Endothelial cell (in vitro differentiated cells): ENCODE measurements at regions not wholly inside any gene's neighbourhood (a gene's known extent, or its start where the extent isn't known, plus 50 kb on each side); places are given as distances from the start of the nearest gene placed in this dataset.
"Not testable (repeated sequence)": the region's sequence is repeated elsewhere in the genome, so short reads cannot be mapped to it uniquely, and the experiment has no call there.

Experiments
- DNase-seq: peaks from one replicate; pipeline ENCODE4 v3.0.0; 2021; ENCODE audit warnings: low spot score
- H3K27ac Mint-ChIP-seq: one replicate; pipeline ENCODE4 v1.8.0; 2021; ENCODE audit warnings: mixed read lengths, inconsistent platforms; ENCODE audit not compliant: unreplicated experiment
- H3K27me3 Mint-ChIP-seq: one replicate; pipeline ENCODE4 v1.8.0; 2021; ENCODE audit warnings: mild to moderate bottlenecking, moderate library complexity, mixed read lengths, inconsistent platforms; ENCODE audit not compliant: unreplicated experiment
- H3K36me3 Mint-ChIP-seq: one replicate; pipeline ENCODE4 v1.8.0; 2021; ENCODE audit warnings: mild to moderate bottlenecking, low read depth, mixed read lengths, inconsistent platforms; ENCODE audit not compliant: unreplicated experiment
- H3K4me1 Mint-ChIP-seq: one replicate; pipeline ENCODE4 v1.8.0; 2021; ENCODE audit warnings: mild to moderate bottlenecking, mixed read lengths, inconsistent platforms; ENCODE audit not compliant: unreplicated experiment
- H3K4me3 Mint-ChIP-seq: one replicate; pipeline ENCODE4 v1.8.0; 2021; ENCODE audit warnings: mild to moderate bottlenecking, mixed read lengths, inconsistent platforms; ENCODE audit not compliant: unreplicated experiment
- H3K9me3 Mint-ChIP-seq: one replicate; pipeline ENCODE4 v1.8.0; 2021; ENCODE audit warnings: mixed read lengths, inconsistent platforms; ENCODE audit not compliant: unreplicated experiment
- TF ChIP-seq, protein P1 (sequence below): fragments of 200-600 bp; sonication (generic); IDR thresholded peaks from one replicate; pipeline ENCODE4 v1.5.0; 2021; ENCODE audit warnings: antibody characterized with exemption; ENCODE audit not compliant: unreplicated experiment

DNA sequence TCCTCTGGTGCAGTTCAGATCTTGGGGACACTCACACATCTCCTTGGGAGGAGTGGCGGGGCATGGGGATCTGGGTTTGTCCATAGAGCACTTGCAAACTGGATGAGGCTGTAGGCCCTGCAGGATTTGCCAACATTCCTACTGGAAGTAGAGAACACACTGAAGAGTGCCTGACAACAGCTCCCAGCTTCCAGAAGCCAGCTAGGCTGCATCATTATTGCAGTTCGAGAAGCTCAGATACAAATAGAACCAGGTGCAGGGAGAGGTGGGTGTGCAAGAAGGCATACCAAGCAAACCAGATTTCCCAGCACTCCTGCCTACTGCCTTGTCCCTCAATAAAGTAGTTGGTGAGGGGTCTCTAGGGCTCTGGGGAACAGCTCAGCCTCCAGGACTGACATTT, 52.5 kb downstream of the RHOB start:
- H3K36me3 Mint-ChIP-seq, result no peaks in the 10 kb centered on the region

DNA sequence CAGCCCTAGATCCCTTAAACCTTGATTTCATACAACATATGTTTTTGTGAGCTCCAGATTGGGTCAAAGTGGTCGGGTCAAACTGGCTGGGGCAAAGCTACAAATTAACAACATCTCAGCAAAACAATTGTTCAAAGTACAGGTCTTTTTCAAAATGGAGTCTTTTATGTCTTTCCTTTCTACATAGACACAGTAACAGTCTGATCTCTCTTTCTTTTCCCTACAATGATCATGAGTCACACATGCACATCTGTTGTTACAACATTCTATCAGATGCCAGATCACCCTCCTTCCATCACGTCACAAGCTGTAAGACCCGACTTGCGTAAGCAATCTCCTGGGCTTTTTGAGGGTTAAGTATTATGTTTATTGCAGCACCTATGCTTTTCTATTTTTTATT, 55.1 kb downstream of the RHOB start:
- no peaks in the 10 kb centered on the region for H3K36me3 Mint-ChIP-seq
- peaks cover 6% of the 10 kb centered on the region for H3K27me3 Mint-ChIP-seq
- no peak for DNase-seq

More for the DNA sequence above, 52.5 kb downstream of the RHOB start:
- no peak overlapping the region for H3K27ac Mint-ChIP-seq
- TF ChIP-seq, protein P1, sequence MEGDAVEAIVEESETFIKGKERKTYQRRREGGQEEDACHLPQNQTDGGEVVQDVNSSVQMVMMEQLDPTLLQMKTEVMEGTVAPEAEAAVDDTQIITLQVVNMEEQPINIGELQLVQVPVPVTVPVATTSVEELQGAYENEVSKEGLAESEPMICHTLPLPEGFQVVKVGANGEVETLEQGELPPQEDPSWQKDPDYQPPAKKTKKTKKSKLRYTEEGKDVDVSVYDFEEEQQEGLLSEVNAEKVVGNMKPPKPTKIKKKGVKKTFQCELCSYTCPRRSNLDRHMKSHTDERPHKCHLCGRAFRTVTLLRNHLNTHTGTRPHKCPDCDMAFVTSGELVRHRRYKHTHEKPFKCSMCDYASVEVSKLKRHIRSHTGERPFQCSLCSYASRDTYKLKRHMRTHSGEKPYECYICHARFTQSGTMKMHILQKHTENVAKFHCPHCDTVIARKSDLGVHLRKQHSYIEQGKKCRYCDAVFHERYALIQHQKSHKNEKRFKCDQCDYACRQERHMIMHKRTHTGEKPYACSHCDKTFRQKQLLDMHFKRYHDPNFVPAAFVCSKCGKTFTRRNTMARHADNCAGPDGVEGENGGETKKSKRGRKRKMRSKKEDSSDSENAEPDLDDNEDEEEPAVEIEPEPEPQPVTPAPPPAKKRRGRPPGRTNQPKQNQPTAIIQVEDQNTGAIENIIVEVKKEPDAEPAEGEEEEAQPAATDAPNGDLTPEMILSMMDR, result no peak
- peaks cover 4% of the 10 kb centered on the region for H3K27me3 Mint-ChIP-seq
- H3K9me3 Mint-ChIP-seq, result no peaks in the 10 kb centered on the region
- DNase-seq, result no peak
- H3K4me1 Mint-ChIP-seq, result no peaks in the 10 kb centered on the region
- no peak overlapping the region for H3K4me3 Mint-ChIP-seq

GRCh38 chr2:20502496-20502895, 55.6 kb downstream of the RHOB start:
- not testable (repeated sequence) for H3K9me3 Mint-ChIP-seq, DNase-seq, H3K36me3 Mint-ChIP-seq, H3K4me1 Mint-ChIP-seq, H3K27ac Mint-ChIP-seq, H3K4me3 Mint-ChIP-seq, H3K27me3 Mint-ChIP-seq

More for the DNA sequence above, 55.1 kb downstream of the RHOB start:
- H3K27ac Mint-ChIP-seq, result no peak overlapping the region
- no peak overlapping the region for H3K4me3 Mint-ChIP-seq
- H3K9me3 Mint-ChIP-seq, result no peaks in the 10 kb centered on the region
- H3K4me1 Mint-ChIP-seq, result no peaks in the 10 kb centered on the region
- TF ChIP-seq, protein P1, result no peak

DNA sequence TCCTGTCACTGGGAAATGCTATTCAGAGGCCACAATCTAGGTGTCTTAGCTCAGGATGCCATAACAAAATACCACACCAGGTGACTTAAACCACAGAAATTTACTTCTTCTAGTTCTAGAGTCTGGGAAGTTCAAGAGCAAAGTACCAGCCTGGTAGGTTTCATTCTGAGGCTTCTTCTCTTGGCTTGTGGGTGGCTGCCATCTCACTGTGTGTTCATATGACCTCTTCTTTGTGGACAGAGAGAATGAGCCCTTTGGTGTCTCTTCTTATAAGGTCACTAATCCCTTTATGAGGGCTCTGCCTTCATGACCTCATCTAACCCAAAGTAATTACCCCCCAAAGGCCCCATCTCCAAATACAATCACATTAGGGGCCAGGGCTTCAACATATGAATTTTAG, 57.3 kb downstream of the RHOB start:
- Mint-ChIP-seq H3K4me3 (no peak overlapping the region), H3K27me3 (peaks cover 6% of the 10 kb centered on the region), H3K4me1 (no peaks in the 10 kb centered on the region), H3K9me3 (no peaks in the 10 kb centered on the region), H3K27ac (no peak overlapping the region), H3K36me3 (no peaks in the 10 kb centered on the region)
- TF ChIP-seq, protein P1, result no peak
- no peak for DNase-seq

DNA sequence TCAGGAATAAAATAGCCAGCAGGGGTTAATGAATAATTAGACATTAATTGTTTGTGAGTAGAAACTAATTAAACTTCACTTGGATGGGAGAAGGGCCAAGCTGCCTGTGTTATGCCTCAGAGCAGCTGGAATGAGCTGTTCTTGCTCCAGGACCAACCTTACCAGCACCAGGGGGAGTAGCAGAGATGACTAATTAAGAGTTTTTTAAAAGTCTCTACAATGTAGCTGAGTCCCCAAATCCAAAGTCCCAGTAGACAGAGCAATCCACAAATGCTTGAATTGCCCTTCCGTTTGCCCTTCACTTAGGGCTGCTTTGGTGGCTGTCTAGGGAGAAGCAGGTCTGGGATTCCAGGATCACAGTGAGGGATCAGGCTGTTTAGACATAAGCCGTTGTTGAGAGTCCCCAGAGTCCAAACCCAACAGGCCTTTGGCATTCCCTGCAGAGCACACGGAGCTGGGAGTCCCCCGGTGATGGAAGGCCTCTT, 59.4 kb downstream of the RHOB start:
- no peaks in the 10 kb centered on the region for H3K36me3 Mint-ChIP-seq
- TF ChIP-seq, protein P1, result no peak
- peaks cover 7% of the 10 kb centered on the region for H3K27me3 Mint-ChIP-seq
- no peak overlapping the region for H3K27ac Mint-ChIP-seq
- H3K4me3 Mint-ChIP-seq, result no peak overlapping the region
- no peaks in the 10 kb centered on the region for H3K4me1 Mint-ChIP-seq
- no peak for DNase-seq
- no peaks in the 10 kb centered on the region for H3K9me3 Mint-ChIP-seq
